A673 (cell line): ENCODE measurements at regions not wholly inside any gene's neighbourhood (a gene's known extent, or its start where the extent isn't known, plus 50 kb on each side); places are given as distances from the start of the nearest gene placed in this dataset.

Experiments
- EZH2 ChIP-seq: fragments of 200-600 bp; sonication (generic); IDR thresholded peaks from 2 replicates; pipeline ENCODE4 v1.6.1; 2017; ENCODE audit warnings: borderline replicate concordance, low read depth, mild to moderate bottlenecking, mixed read lengths, antibody characterized with exemption, low read length; ENCODE audit not compliant: poor library complexity, severe bottlenecking
- TF ChIP-seq, protein P1 (sequence below): fragments of 300-800, 200-600 bp; sonication (generic); conservative IDR thresholded peaks from 2 replicates; pipeline ENCODE4 v1.5.1; 2017; ENCODE audit warnings: low read depth, mild to moderate bottlenecking, antibody characterized with exemption, low read length, moderate library complexity, mixed read lengths

DNA sequence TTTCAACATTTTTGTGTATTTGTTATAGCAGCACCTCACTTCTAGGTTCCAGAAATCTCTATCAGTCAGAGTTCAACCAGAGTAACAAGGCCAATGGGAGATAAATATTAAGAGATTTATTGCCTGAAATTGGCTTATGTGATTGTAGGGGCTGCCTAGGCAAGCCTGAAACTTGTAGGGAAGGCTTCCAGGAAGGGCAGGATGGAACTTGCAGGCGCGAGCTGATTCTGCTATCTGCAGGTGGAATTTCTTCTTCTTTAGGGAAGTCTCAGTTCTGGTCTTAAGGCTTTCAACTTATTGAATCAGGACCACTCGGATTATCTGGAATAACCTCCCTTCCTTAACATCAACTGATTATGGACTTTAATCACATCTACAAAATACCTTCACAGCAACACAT, 199.5 kb upstream of the NLRP1 start:
- TF ChIP-seq, protein P1, sequence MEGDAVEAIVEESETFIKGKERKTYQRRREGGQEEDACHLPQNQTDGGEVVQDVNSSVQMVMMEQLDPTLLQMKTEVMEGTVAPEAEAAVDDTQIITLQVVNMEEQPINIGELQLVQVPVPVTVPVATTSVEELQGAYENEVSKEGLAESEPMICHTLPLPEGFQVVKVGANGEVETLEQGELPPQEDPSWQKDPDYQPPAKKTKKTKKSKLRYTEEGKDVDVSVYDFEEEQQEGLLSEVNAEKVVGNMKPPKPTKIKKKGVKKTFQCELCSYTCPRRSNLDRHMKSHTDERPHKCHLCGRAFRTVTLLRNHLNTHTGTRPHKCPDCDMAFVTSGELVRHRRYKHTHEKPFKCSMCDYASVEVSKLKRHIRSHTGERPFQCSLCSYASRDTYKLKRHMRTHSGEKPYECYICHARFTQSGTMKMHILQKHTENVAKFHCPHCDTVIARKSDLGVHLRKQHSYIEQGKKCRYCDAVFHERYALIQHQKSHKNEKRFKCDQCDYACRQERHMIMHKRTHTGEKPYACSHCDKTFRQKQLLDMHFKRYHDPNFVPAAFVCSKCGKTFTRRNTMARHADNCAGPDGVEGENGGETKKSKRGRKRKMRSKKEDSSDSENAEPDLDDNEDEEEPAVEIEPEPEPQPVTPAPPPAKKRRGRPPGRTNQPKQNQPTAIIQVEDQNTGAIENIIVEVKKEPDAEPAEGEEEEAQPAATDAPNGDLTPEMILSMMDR: no peak
- no peak for TF ChIP-seq EZH2
